Heart left ventricle (tissue), 13 donors: ENCODE measurements at regions not wholly inside any gene's neighbourhood (a gene's known extent, or its start where the extent isn't known, plus 50 kb on each side); places are given as distances from the start of the nearest gene placed in this dataset.

Source experiments
- POLR2A ChIP-seq, 2 donors: fragments of 450-650 bp; IDR thresholded peaks; one replicate each; pipeline ENCODE4 v1.6.1; 2017; ENCODE audit warnings: antibody characterized with exemption in 2 of 2, mild to moderate bottlenecking in 2 of 2, moderate library complexity in 2 of 2
- TF ChIP-seq, protein P1 (sequence below), 12 donors: fragments of 200-600 bp; sonication (generic) in 4 of 12; IDR thresholded peaks; one replicate each; pipeline versions ENCODE4 v1.5.0 to v1.8.0; 2018 to 2022; ENCODE audit warnings: antibody characterized with exemption in 12 of 12, mild to moderate bottlenecking in 5 of 12
- donor health status: ischemic (EF 13 %, LVEDD 7.1; RV severe dilation, severe dysfunction).
- donor health status: DM: no; HTN: yes; CAD: no.
- donor health status: DM: no; HTN: no; CAD: no.
- donor health status: ischemic (EF 25% LVEDD 6.9; RV normal size, moderate dysfunction).
- donor health status: ischemic (EF 25% LVEDD 5.7; RV mildly dilated, moderate dysfunction).
- donor health status: ischemic (EF 35%, LVEDD 5.7; RV mildly dilated, moderate dysfunction).
- donor health status: nonischemic (EF 11% LVEDD 7.7; RV severe dilation, severe dysfunction).
- donor health status: DM: yes; HTN: yes; CAD: no.
- donor health status: PGD.
- donor health status: ischemic (EF 29% LVEDD 5.4; RV normal size, mild dysfunction).
- donor health status: nonischemic (EF 23%, LVEDD 6.1; RV moderate dilation, normal function).

DNA sequence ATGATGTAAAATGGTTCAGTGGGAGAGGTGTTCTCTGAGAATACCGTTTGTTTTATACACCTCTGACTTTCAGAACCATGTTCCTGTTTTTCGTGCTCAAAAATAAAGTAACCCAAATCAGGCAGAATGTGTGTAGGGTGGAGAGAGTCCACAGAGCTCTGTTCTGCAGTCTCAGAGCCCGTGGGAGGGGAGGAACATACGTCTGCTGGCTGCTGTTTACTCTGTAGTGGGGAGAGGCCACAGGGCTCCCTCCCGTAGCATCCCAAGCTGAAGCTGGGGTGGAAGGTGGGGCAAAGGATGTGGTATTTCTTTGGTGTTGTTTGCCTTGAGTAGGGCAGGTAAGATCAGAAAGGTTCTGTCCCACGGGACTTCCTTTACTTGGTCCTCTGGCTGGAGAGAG, 348.5 kb downstream of the DNAH5 start:
- TF ChIP-seq, protein P1, sequence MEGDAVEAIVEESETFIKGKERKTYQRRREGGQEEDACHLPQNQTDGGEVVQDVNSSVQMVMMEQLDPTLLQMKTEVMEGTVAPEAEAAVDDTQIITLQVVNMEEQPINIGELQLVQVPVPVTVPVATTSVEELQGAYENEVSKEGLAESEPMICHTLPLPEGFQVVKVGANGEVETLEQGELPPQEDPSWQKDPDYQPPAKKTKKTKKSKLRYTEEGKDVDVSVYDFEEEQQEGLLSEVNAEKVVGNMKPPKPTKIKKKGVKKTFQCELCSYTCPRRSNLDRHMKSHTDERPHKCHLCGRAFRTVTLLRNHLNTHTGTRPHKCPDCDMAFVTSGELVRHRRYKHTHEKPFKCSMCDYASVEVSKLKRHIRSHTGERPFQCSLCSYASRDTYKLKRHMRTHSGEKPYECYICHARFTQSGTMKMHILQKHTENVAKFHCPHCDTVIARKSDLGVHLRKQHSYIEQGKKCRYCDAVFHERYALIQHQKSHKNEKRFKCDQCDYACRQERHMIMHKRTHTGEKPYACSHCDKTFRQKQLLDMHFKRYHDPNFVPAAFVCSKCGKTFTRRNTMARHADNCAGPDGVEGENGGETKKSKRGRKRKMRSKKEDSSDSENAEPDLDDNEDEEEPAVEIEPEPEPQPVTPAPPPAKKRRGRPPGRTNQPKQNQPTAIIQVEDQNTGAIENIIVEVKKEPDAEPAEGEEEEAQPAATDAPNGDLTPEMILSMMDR (IDR thresholded peaks at IDR 0.05): no peak
- TF ChIP-seq POLR2A (IDR thresholded peaks at IDR 0.05): no peak
